H9 (cell line): ENCODE measurements at regions not wholly inside any gene's neighbourhood (a gene's known extent, or its start where the extent isn't known, plus 50 kb on each side); places are given as distances from the start of the nearest gene placed in this dataset.

Experiments used
- DNase-seq: peaks from one replicate; pipeline ENCODE4 v3.0.0-alpha.2; 2017
- H2AFZ ChIP-seq: one replicate; pipeline ENCODE4 v1.6.1; 2013; ENCODE audit warnings: mild to moderate bottlenecking, low read length, control low read depth, moderate library complexity
- H2AK5ac ChIP-seq: 2 replicates; pipeline ENCODE4 v1.6.1; 2013; ENCODE audit warnings: low read length, control low read depth, mixed read lengths; ENCODE audit not compliant: insufficient read length
- H2BK120ac ChIP-seq: one replicate; pipeline ENCODE4 v1.6.1; 2013; ENCODE audit warnings: low read depth, mild to moderate bottlenecking, low read length, control low read depth, inconsistent platforms; ENCODE audit not compliant: poor library complexity, severe bottlenecking
- H2BK12ac ChIP-seq: 2 replicates; pipeline ENCODE4 v1.6.1; 2013; ENCODE audit warnings: low read length, control low read depth, mixed read lengths, low read depth; ENCODE audit not compliant: insufficient read length
- H2BK15ac ChIP-seq: 2 replicates; pipeline ENCODE4 v1.6.1; 2013; ENCODE audit warnings: low read depth, low read length, control low read depth
- H2BK20ac ChIP-seq: one replicate; pipeline ENCODE4 v1.6.1; 2013; ENCODE audit warnings: low read depth, mild to moderate bottlenecking, low read length, control low read depth, inconsistent platforms; ENCODE audit not compliant: poor library complexity, severe bottlenecking
- H2BK5ac ChIP-seq: 2 replicates; pipeline ENCODE4 v1.6.1; 2013; ENCODE audit warnings: low read length, control low read depth, mixed read lengths; ENCODE audit not compliant: insufficient read length
- H3K14ac ChIP-seq: 2 replicates; pipeline ENCODE4 v1.6.1; 2013; ENCODE audit warnings: low read length, control low read depth; ENCODE audit not compliant: insufficient read depth
- H3K18ac ChIP-seq: 2 replicates; pipeline ENCODE4 v1.6.1; 2013; ENCODE audit warnings: low read depth, mild to moderate bottlenecking, mixed read lengths, low read length, control low read depth; ENCODE audit not compliant: insufficient read length
- H3K23ac ChIP-seq: 2 replicates; pipeline ENCODE4 v1.6.1; 2013; ENCODE audit warnings: low read length, control low read depth, mixed read lengths, low read depth; ENCODE audit not compliant: insufficient read length
- H3K23me2 ChIP-seq: 2 replicates; pipeline ENCODE4 v1.6.1; 2013; ENCODE audit warnings: low read depth, mild to moderate bottlenecking, mixed read lengths, low read length, control low read depth; ENCODE audit not compliant: insufficient read length, poor library complexity, severe bottlenecking
- H3K27ac ChIP-seq: 2 replicates; pipeline ENCODE4 v1.5.1; 2013; ENCODE audit warnings: low read length, control low read depth, mixed read lengths, low read depth; ENCODE audit not compliant: insufficient read length
- H3K27me3 ChIP-seq: 2 replicates; pipeline ENCODE4 v1.6.1; 2013; ENCODE audit warnings: low read length, control low read depth, inconsistent platforms; ENCODE audit not compliant: insufficient read depth
- H3K4ac ChIP-seq: 2 replicates; pipeline ENCODE4 v1.6.1; 2013; ENCODE audit warnings: low read depth, mild to moderate bottlenecking, control low read depth, inconsistent platforms, low read length, moderate library complexity
- H3K4me1 ChIP-seq: 2 replicates; pipeline ENCODE4 v1.6.1; 2013; ENCODE audit warnings: low read length, control low read depth, inconsistent platforms; ENCODE audit not compliant: insufficient read depth
- H3K4me2 ChIP-seq: 2 replicates; pipeline ENCODE4 v1.6.1; 2013; ENCODE audit warnings: low read length, control low read depth, mixed read lengths; ENCODE audit not compliant: insufficient read length, insufficient read depth
- H3K56ac ChIP-seq: 2 replicates; pipeline ENCODE4 v1.6.1; 2013; ENCODE audit warnings: low read depth, mild to moderate bottlenecking, mixed read lengths, low read length, control low read depth; ENCODE audit not compliant: insufficient read length
- H3K79me1 ChIP-seq: 2 replicates; pipeline ENCODE4 v1.6.1; 2013; ENCODE audit warnings: low read depth, mild to moderate bottlenecking, moderate library complexity, low read length, control low read depth, inconsistent platforms; ENCODE audit not compliant: insufficient read depth, poor library complexity, severe bottlenecking
- H3K79me2 ChIP-seq: 2 replicates; pipeline ENCODE4 v1.6.1; 2013; ENCODE audit warnings: low read length, control low read depth, inconsistent platforms; ENCODE audit not compliant: insufficient read depth
- H3K9ac ChIP-seq: 2 replicates; pipeline ENCODE4 v1.6.1; 2013; ENCODE audit warnings: low read length, control low read depth, mixed read lengths; ENCODE audit not compliant: insufficient read length; ENCODE audit errors: extremely low read depth
- H3K9me3 ChIP-seq: one replicate; pipeline ENCODE4 v1.6.1; 2013; ENCODE audit warnings: low read depth, low read length, inconsistent platforms; ENCODE audit not compliant: control insufficient read depth
- H3T11ph ChIP-seq: one replicate; pipeline ENCODE4 v1.6.1; 2013; ENCODE audit warnings: mild to moderate bottlenecking, low read length, control low read depth, inconsistent platforms
- H4K20me1 ChIP-seq: one replicate; pipeline ENCODE4 v1.6.1; 2013; ENCODE audit not compliant: control insufficient read depth, insufficient read length, insufficient read depth
- H4K5ac ChIP-seq: 2 replicates; pipeline ENCODE4 v1.6.1; 2013; ENCODE audit warnings: low read depth, mild to moderate bottlenecking, mixed read lengths, low read length, control low read depth; ENCODE audit not compliant: insufficient read length
- H4K8ac ChIP-seq: replicated peaks from 2 replicates; pipeline ENCODE4 v1.6.1; 2013; ENCODE audit warnings: low read length, control low read depth, mixed read lengths, low read depth; ENCODE audit not compliant: insufficient read length
- H4K91ac ChIP-seq: 2 replicates; pipeline ENCODE4 v1.6.1; 2013; ENCODE audit warnings: low read depth, mild to moderate bottlenecking, moderate library complexity, mixed read lengths, low read length, control low read depth; ENCODE audit not compliant: insufficient read length
- H3K27ac Mint-ChIP-seq, 3 experiments: 2 replicates in 2 of 3; 3 replicates in 1 of 3; pipeline ENCODE4 v1.8.0; 2020 to 2021; ENCODE audit warnings: mixed read lengths in 3 of 3, mild to moderate bottlenecking in 1 of 3, moderate library complexity in 1 of 3
- H3K27me3 Mint-ChIP-seq: 2 replicates; pipeline ENCODE4 v1.8.0; 2021; ENCODE audit warnings: low read depth, mild to moderate bottlenecking, moderate library complexity, mixed read lengths
- H3K36me3 Mint-ChIP-seq, 3 experiments: 2 replicates in 2 of 3; 3 replicates in 1 of 3; pipeline ENCODE4 v1.8.0; 2020 to 2021; ENCODE audit warnings: low read depth in 3 of 3, mixed read lengths in 3 of 3; ENCODE audit not compliant: insufficient read depth in 1 of 3
- H3K4me1 Mint-ChIP-seq, 2 experiments: 2 replicates each; pipeline ENCODE4 v1.8.0; 2020; ENCODE audit warnings: mixed read lengths in 2 of 2
- H3K4me3 Mint-ChIP-seq, 2 experiments: 2 replicates in 1 of 2; 3 replicates in 1 of 2; pipeline ENCODE4 v1.8.0; 2020 to 2021; ENCODE audit warnings: mild to moderate bottlenecking in 2 of 2, mixed read lengths in 2 of 2, moderate library complexity in 1 of 2
- H3K9me3 Mint-ChIP-seq, 2 experiments: 2 replicates in 1 of 2; 3 replicates in 1 of 2; pipeline ENCODE4 v1.8.0; 2020; ENCODE audit warnings: mild to moderate bottlenecking in 2 of 2, mixed read lengths in 2 of 2, moderate library complexity in 1 of 2
- WGBS: extraction: QIAGEN DNeasy Blood & Tissue Kit; methylation state at CpG from one replicate; pipeline ENCODE4 v1.1.7; 2013; ENCODE audit warnings: missing lambda C conversion rate, low lambda C conversion rate, mixed read lengths; ENCODE audit not compliant: insufficient read length; ENCODE audit errors: extremely low coverage; 5-methylcytosine and 5-hydroxymethylcytosine counted together
- TF ChIP-seq, protein P1 (sequence below): fragments of 200-600 bp; sonication (generic); conservative IDR thresholded peaks from 3 replicates; pipeline ENCODE4 v1.8.0; 2021; ENCODE audit warnings: antibody characterized with exemption, mild to moderate bottlenecking

DNA sequence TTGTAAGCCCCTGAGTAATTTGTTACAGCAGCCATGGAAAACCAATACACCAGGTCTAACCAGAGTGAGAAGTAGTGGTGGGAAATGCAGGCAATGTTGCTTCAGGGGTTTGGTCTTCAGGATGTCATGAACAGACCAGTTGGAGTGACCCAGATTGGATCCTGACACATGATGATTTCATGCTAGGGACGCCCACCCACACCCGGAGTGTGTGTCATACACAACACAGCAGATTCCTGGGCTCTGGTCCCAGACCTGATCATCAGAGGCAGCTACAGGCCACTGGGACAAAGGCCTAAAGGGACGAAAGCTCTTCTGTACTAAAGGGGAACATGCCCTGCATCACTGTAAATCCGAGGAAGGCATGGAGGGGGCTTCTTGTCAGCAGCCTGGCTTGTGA lies 194.2 kb downstream of the NSG2 start:
- no peak overlapping the region for H2BK5ac ChIP-seq
- no peaks in the 10 kb centered on the region for H4K20me1 ChIP-seq
- no peak overlapping the region for H2AK5ac ChIP-seq
- no peak overlapping the region for H3K4me2 ChIP-seq
- H3K23me2 ChIP-seq: no peaks in the 10 kb centered on the region
- no peaks in the 10 kb centered on the region for H3K9me3 ChIP-seq
- TF ChIP-seq, protein P1, sequence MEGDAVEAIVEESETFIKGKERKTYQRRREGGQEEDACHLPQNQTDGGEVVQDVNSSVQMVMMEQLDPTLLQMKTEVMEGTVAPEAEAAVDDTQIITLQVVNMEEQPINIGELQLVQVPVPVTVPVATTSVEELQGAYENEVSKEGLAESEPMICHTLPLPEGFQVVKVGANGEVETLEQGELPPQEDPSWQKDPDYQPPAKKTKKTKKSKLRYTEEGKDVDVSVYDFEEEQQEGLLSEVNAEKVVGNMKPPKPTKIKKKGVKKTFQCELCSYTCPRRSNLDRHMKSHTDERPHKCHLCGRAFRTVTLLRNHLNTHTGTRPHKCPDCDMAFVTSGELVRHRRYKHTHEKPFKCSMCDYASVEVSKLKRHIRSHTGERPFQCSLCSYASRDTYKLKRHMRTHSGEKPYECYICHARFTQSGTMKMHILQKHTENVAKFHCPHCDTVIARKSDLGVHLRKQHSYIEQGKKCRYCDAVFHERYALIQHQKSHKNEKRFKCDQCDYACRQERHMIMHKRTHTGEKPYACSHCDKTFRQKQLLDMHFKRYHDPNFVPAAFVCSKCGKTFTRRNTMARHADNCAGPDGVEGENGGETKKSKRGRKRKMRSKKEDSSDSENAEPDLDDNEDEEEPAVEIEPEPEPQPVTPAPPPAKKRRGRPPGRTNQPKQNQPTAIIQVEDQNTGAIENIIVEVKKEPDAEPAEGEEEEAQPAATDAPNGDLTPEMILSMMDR: no peak
- no CpG with 5 or more reads among the region's 4 CpGs for WGBS
- no peak overlapping the region for H2BK15ac ChIP-seq
- no peak overlapping the region for H2BK20ac ChIP-seq
- no peak overlapping the region for H3K56ac ChIP-seq
- H3K9me3 Mint-ChIP-seq: peaks cover 12 to 20% of the 10 kb centered on the region in 2 experiments; a peak in 4 of 5 replicates
- H3K27me3 ChIP-seq: no peaks in the 10 kb centered on the region
- H3K27ac ChIP-seq: no peak overlapping the region
- H3K79me2 ChIP-seq: no peaks in the 10 kb centered on the region
- no peak for DNase-seq
- H3K4me3 Mint-ChIP-seq: no peak overlapping the region
- H2BK120ac ChIP-seq: no peak overlapping the region
- H3K27ac Mint-ChIP-seq: no peak overlapping the region
- H4K5ac ChIP-seq: no peak overlapping the region
- no peaks in the 10 kb centered on the region; a peak in 1 of 4 replicates for H3K4me1 Mint-ChIP-seq
- no peaks in the 10 kb centered on the region for H3K79me1 ChIP-seq
- H3K23ac ChIP-seq: no peak overlapping the region
- H4K8ac ChIP-seq: no peak overlapping the region
- no peak overlapping the region for H2AFZ ChIP-seq
- H3K4me1 ChIP-seq: no peaks in the 10 kb centered on the region
- peaks cover 0 to 5% (median 0%) of the 10 kb centered on the region in 3 experiments; a peak in 3 of 7 replicates for H3K36me3 Mint-ChIP-seq
- H4K91ac ChIP-seq: no peak overlapping the region
- H3T11ph ChIP-seq: no peak overlapping the region
- peaks cover 18% of the 10 kb centered on the region for H3K27me3 Mint-ChIP-seq
- H3K9ac ChIP-seq: no peak overlapping the region
- H2BK12ac ChIP-seq: no peak overlapping the region
- H3K14ac ChIP-seq: no peak overlapping the region
- H3K18ac ChIP-seq: no peak overlapping the region
- H3K4ac ChIP-seq: no peak overlapping the region
